Dedifferentiated amniotic fluid mesenchymal stem cell (primary cell): ENCODE measurements at regions not wholly inside any gene's neighbourhood (a gene's known extent, or its start where the extent isn't known, plus 50 kb on each side); places are given as distances from the start of the nearest gene placed in this dataset.

ENCODE experiments used
- DNase-seq: peaks from one replicate; pipeline ENCODE4 v3.0.0-alpha.2; 2016; ENCODE audit errors: extremely low spot score

DNA sequence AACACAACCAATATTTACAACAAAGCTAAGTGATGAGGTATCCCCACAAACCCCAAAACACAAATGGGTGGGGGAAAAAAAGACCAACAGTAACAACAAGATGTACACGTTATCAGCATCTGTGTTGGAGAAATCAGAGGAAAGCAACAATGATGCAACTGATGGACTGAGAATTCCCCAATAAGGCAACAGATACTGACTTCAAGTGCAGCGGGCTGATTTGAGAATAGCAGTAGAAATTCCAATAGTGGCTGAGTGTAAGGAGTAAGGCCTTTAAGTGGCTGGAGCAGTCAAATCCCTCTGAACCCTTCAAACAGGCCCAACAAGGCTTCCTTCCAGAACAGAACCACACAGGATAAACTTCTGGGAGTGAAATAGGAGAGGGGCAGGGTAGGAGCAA lies 97.6 kb downstream of the TM2D1 start:
- no peak for DNase-seq

DNA sequence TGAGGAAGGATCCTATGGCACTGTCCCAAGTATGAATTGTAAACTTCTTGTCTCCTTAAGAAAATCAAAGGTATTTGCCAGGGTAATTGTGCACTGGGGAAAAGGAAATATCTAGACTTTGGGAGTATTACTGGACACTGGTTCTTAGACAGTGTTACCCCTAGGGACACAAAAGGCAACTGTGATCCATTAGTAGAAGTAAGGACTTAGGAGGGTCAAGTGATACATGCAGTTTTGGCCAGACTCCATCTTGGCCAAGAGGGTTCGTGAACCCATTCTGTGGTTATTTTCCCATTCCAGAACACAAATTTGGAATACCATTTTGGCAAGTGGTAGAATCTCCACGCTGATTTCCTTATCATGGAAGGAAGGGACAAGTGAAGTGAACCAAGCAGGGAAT lies 98.1 kb downstream of the TM2D1 start:
- DNase-seq, result no peak

- no peak for DNase-seq
These were observed 101.1 kb downstream of the TM2D1 start for GRCh38 chr1:61623852-61624251.

DNA sequence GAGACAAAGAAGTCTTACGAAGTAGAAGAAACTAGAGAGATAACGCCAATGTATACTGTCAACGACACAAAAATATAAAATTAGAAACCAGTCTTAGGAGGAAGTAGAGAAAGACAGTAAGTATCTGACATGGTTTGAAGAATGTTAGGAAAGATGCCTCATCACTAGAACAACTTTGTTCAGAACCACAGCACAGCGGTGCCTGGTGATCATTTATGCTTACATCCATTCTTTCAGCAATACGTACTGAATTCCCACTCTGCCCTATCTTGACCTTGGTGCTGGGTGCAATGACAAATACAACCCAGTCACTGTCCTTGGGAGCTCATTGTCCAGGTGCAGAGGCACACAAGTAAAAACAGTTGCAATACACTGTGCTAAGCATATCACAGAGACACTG lies 104.4 kb downstream of the TM2D1 start:
- no peak for DNase-seq

DNA sequence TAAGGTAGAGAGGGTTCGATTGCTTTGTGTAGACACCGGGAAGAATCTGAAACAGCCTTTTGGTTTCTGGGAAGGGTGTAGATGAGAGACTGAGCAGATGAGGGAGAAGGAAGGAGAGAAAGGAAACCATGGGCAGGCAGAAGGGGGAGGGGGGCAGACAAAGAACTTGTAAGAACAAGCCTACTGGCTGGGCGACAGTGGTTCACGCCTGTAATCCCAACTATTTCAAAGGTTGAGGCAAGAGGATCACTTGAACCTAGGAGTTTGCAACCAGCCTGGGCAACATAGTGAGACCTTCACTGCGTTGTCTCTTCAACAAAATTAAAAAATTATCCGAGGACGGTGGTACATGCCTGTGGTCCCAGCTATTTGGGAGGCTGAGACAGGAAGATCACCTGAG lies 106.2 kb downstream of the TM2D1 start:
- DNase-seq, result no peak

- no peak for DNase-seq
These were observed 106.7 kb downstream of the TM2D1 start for GRCh38 chr1:61618193-61618592.

DNA sequence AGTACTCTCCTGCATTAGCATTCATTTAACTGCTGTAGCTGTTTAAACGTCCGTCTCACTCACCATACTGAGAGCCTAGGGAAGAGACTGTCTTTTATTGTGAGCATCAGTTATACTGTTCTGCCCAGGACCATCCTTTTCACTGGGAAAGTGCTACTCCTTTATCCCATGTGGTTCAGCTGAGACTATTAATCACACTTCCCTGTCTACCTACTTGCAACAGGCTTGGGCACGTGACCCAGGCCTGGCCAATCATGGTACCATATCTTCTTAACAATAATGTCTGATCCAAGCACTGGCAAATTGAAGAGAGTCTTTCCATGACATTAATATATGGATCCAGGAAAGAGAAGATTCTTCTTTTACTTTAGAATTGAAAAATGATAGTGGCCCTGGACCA lies 108.1 kb downstream of the TM2D1 start:
- no peak for DNase-seq

GRCh38 chr1:61612602-61613001 lies 112.3 kb downstream of the TM2D1 start:
- no peak for DNase-seq

- no peak for DNase-seq
These were observed 115.9 kb downstream of the TM2D1 start for GRCh38 chr1:61609040-61609439.

DNA sequence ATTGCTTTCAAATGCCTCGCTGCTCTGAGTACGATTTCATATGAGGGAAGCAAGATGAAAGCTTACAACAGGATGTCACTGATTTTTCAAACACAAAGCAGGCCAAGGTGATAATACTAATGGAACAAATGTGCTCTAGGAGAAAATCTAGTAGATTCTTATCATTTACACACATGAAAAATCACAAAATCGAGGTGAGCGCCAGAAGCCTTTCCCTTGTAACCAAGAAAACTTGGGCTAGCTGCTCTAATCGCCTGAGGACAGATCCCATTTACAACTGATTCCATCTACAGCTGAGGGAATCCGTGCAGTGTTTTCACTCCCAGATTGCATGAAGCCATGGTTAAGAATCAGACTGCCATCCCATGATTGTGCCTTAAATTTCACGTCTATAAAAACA lies 117.5 kb downstream of the TM2D1 start:
- no peak for DNase-seq

GRCh38 chr1:61606448-61607312 lies 118.3 kb downstream of the TM2D1 start:
- no peak for DNase-seq

GRCh38 chr1:61605607-61606321 lies 119.2 kb downstream of the TM2D1 start:
- no peak for DNase-seq

- DNase-seq, result no peak
These were observed 120.3 kb downstream of the TM2D1 start for GRCh38 chr1:61604684-61605083.

DNA sequence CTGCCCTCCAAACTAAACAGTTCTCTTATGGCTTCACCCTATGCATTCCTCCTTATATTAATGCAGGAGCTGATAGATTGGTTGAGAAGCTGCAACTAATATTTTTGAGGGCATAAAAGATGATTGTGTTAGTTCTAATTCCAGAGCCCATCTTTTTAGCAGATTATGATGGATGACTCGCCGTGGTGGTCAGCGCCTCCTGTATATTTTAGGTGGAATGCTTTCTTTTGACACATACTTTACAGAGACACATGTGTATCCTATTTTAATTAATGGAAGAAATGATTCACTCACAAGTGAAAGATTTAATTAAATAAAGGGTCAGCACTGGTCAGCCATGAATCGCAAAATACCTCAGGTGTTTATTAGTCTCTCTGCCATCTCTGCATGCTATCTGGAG lies 120.7 kb downstream of the TM2D1 start:
- DNase-seq, result no peak

DNA sequence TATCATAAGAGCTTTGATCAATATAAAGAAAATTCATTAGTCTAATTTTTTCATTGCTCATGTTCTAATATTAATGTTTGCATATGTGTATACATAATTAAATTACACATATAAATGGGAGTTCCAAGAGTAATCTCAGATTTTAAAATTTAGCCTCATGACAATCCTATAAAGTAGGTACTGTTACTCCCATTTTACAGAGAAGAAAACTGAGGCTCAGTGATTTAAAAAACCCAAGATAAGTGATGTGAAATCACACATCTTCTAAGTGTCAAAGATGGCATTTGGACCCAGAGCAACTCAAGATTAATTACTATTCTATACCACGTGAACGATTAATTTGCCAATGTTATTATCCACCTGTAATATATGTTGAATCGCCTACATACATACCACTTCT lies 122.3 kb downstream of the TM2D1 start:
- DNase-seq, result no peak

GRCh38 chr1:61597601-61598000 lies 127.3 kb downstream of the TM2D1 start:
- no peak for DNase-seq

DNA sequence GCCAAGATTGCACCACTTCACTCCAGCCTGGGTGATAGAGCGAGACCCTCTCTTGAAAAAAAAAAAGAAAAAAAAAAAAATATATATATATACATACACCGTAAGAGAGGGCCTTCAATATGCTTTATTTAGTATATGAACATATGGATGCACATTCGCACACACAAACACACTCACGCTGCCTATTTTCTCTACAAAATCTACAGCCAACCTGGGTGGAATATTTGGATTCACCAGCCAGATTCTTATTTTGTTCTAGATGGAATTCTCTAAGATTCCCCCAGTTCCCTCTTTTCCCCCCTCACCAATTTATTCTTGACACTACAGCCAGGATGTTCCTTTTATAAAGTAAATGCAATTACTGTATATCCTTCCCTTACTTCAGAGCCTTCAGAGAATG lies 131.6 kb downstream of the TM2D1 start:
- DNase-seq, result no peak

GRCh38 chr1:61591351-61591750 lies 133.6 kb downstream of the TM2D1 start:
- no peak for DNase-seq

- DNase-seq, result no peak
These were observed 135.9 kb downstream of the TM2D1 start for GRCh38 chr1:61588736-61589672.

- DNase-seq, result peak; percentile 48
These were observed 139.2 kb downstream of the TM2D1 start for GRCh38 chr1:61585714-61586113.

DNA sequence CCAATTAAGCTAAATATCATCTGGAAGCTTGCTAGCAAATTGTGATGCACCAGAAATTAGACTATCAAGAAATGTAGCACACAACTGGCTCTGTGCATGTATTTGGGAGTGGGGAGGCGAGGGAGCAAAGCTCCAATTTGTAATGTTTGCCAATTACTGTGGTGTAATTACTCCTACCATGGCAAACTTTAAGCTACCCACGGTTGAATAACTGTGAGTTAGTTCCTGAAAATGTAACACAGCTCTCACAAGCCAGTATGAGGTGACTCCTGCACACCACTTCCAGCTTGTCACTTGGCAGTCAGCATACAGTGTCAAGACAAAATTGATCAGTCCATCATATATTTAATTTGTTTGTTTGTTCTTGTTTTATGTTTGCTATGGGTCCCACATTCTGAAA lies 141.2 kb downstream of the TM2D1 start:
- DNase-seq, result no peak

- DNase-seq, result no peak
These were observed 143.7 kb downstream of the TM2D1 start for GRCh38 chr1:61581251-61581650.
